ENCODE measurements at regions not wholly inside any gene's neighbourhood (a gene's known extent, or its start where the extent isn't known, plus 50 kb on each side); places are given as distances from the start of the nearest gene placed in this dataset.

- H3K27ac ChIP-seq (ENCODE audit: low read length), result no peak overlapping the region
- H3K4me3 ChIP-seq (ENCODE audit: low read depth in 1 of 2, low read length in 2 of 2), result no peak overlapping the region
- no peaks in the 10 kb centered on the region for H3K9me3 ChIP-seq (ENCODE audit: control insufficient read depth in 1 of 2, low read length in 2 of 2)
- H3K4me1 ChIP-seq (ENCODE audit: control insufficient read depth in 1 of 2, insufficient read depth in 2 of 2, low read length in 2 of 2), result peaks cover 0 to 9% of the 10 kb centered on the region in 2 donors
- no peaks in the 10 kb centered on the region for H3K27me3 ChIP-seq (ENCODE audit: low read depth, low read length)
- H3K36me3 ChIP-seq (ENCODE audit: control insufficient read depth in 1 of 2, insufficient read depth in 2 of 2, low read length in 2 of 2), result no peaks in the 10 kb centered on the region
Observed at GRCh38 chr11:131160846-131161245, 209.6 kb upstream of the NTM start.

- Histone ChIP-seq H3K27me3 (ENCODE audit: low read depth, low read length) (no peaks in the 10 kb centered on the region), H3K4me1 (ENCODE audit: control insufficient read depth in 1 of 2, insufficient read depth in 2 of 2, low read length in 2 of 2) (peaks cover 0 to 9% of the 10 kb centered on the region in 2 donors), H3K4me3 (ENCODE audit: low read depth in 1 of 2, low read length in 2 of 2) (no peak overlapping the region), H3K36me3 (ENCODE audit: control insufficient read depth in 1 of 2, insufficient read depth in 2 of 2, low read length in 2 of 2) (no peaks in the 10 kb centered on the region), H3K27ac (ENCODE audit: low read length) (no peak overlapping the region), H3K9me3 (ENCODE audit: control insufficient read depth in 1 of 2, low read length in 2 of 2) (no peaks in the 10 kb centered on the region)
Observed at GRCh38 chr11:131163613-131164012, 206.8 kb upstream of the NTM start.

DNA sequence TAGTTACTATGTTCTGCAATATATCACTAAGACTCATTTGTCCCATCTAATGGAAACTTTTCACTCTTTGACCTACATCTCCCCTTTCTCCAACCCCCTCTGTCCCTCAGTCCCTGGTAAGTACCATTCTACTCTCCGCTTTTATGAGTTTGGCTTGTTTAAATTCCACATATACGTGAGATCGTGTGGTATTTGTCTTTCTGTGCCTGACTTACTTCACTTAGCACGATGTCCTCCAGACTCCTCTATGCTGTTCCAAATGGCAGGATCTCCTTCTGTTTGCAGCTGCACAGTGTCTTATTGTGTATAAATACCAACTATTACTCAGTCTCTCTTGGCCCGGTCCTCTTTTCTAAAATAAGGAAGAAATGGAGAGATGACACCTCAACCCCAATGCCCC lies 205.4 kb upstream of the NTM start:
- Histone ChIP-seq H3K36me3 (ENCODE audit: control insufficient read depth in 1 of 2, insufficient read depth in 2 of 2, low read length in 2 of 2) (no peaks in the 10 kb centered on the region), H3K27ac (ENCODE audit: low read length) (no peak overlapping the region), H3K27me3 (ENCODE audit: low read depth, low read length) (no peaks in the 10 kb centered on the region), H3K4me1 (ENCODE audit: control insufficient read depth in 1 of 2, insufficient read depth in 2 of 2, low read length in 2 of 2) (peaks cover 0 to 9% of the 10 kb centered on the region in 2 donors), H3K9me3 (ENCODE audit: control insufficient read depth in 1 of 2, low read length in 2 of 2) (no peaks in the 10 kb centered on the region), H3K4me3 (ENCODE audit: low read depth in 1 of 2, low read length in 2 of 2) (no peak overlapping the region)

DNA sequence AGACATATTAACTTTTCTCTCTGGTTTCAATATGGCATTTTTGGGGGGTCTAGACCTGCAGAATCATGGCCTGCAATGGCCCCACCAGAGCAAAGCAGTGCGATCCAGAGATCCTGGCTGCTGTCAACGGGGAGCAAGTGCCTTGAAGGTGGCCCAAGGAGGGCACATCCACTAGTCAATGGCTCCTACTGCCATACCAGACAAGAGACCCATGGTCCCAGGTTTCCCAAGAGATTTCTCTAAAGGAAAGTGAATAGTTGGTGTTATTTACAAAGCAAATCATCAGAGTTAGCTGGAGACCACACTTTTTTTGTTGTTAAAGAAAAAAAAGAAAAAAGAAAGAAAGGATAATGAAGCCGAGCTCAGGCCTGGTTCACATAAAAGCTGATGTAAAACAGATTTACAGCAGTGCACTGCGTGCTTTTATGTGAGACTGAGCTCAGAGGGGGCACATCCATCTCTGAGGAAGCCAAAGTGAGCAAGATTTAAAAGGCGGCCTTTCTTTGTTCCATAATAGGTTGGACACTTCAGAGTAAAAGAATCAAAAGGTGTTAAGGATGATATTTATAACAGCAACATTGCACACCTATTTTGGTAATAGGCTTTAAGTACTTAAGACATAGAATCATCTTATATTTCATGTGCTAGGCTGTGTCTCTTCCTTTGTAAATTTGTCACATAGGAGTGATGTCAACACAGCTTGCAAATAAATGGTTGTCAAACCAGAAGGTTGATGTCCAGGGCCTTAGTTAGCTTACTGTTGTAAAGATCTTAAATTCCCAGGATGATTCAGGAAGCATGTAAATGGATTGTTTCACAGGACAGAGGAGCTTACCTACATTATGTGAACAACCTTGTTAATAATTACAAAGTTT lies 201.3 kb upstream of the NTM start:
- Histone ChIP-seq H3K4me3 (ENCODE audit: low read depth in 1 of 2, low read length in 2 of 2) (no peak overlapping the region), H3K36me3 (ENCODE audit: control insufficient read depth in 1 of 2, insufficient read depth in 2 of 2, low read length in 2 of 2) (no peaks in the 10 kb centered on the region), H3K9me3 (ENCODE audit: control insufficient read depth in 1 of 2, low read length in 2 of 2) (no peaks in the 10 kb centered on the region), H3K4me1 (ENCODE audit: control insufficient read depth in 1 of 2, insufficient read depth in 2 of 2, low read length in 2 of 2) (peaks cover 0 to 9% of the 10 kb centered on the region in 2 donors), H3K27me3 (ENCODE audit: low read depth, low read length) (no peaks in the 10 kb centered on the region), H3K27ac (ENCODE audit: low read length) (no peak overlapping the region)

DNA sequence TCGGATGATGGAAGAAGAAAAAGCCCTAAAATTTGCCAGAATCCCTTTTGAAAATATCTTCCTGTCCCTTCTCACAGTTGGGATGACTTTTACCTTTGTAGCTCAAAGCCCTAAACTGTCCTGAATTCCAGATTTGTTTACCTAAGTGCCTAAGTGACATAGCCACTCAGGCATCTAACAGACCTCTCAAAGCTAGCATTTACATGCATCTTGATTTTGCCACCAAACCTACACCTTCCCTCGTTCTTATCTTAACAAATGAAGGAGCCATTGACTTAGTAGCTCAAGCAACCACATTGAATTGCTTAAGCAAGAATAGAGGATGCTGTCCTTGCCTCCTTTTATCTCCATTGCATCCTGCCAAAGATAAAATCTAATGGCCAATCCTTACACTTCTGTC lies 198.4 kb upstream of the NTM start:
- H3K9me3 ChIP-seq (ENCODE audit: control insufficient read depth in 1 of 2, low read length in 2 of 2), result no peaks in the 10 kb centered on the region
- H3K4me3 ChIP-seq (ENCODE audit: low read depth in 1 of 2, low read length in 2 of 2), result no peak overlapping the region
- no peaks in the 10 kb centered on the region for H3K36me3 ChIP-seq (ENCODE audit: control insufficient read depth in 1 of 2, insufficient read depth in 2 of 2, low read length in 2 of 2)
- H3K27me3 ChIP-seq (ENCODE audit: low read depth, low read length), result no peaks in the 10 kb centered on the region
- H3K4me1 ChIP-seq (ENCODE audit: control insufficient read depth in 1 of 2, insufficient read depth in 2 of 2, low read length in 2 of 2), result no peaks in the 10 kb centered on the region
- H3K27ac ChIP-seq (ENCODE audit: low read length), result no peak overlapping the region

GRCh38 chr11:131178020-131178419 lies 192.4 kb upstream of the NTM start:
- H3K4me1 ChIP-seq (ENCODE audit: control insufficient read depth in 1 of 2, insufficient read depth in 2 of 2, low read length in 2 of 2), result no peaks in the 10 kb centered on the region
- H3K27me3 ChIP-seq (ENCODE audit: low read depth, low read length), result no peaks in the 10 kb centered on the region
- H3K9me3 ChIP-seq (ENCODE audit: control insufficient read depth in 1 of 2, low read length in 2 of 2), result no peaks in the 10 kb centered on the region
- H3K36me3 ChIP-seq (ENCODE audit: control insufficient read depth in 1 of 2, insufficient read depth in 2 of 2, low read length in 2 of 2), result no peaks in the 10 kb centered on the region
- no peak overlapping the region for H3K27ac ChIP-seq (ENCODE audit: low read length)
- H3K4me3 ChIP-seq (ENCODE audit: low read depth in 1 of 2, low read length in 2 of 2), result no peak overlapping the region

GRCh38 chr11:131178596-131178995 lies 191.8 kb upstream of the NTM start:
- Histone ChIP-seq H3K4me1 (ENCODE audit: control insufficient read depth in 1 of 2, insufficient read depth in 2 of 2, low read length in 2 of 2) (no peaks in the 10 kb centered on the region), H3K4me3 (ENCODE audit: low read depth in 1 of 2, low read length in 2 of 2) (no peak overlapping the region), H3K9me3 (ENCODE audit: control insufficient read depth in 1 of 2, low read length in 2 of 2) (no peaks in the 10 kb centered on the region), H3K27me3 (ENCODE audit: low read depth, low read length) (no peaks in the 10 kb centered on the region), H3K27ac (ENCODE audit: low read length) (no peak overlapping the region), H3K36me3 (ENCODE audit: control insufficient read depth in 1 of 2, insufficient read depth in 2 of 2, low read length in 2 of 2) (no peaks in the 10 kb centered on the region)

- H3K4me3 ChIP-seq (ENCODE audit: low read depth in 1 of 2, low read length in 2 of 2), result no peak overlapping the region
- H3K36me3 ChIP-seq (ENCODE audit: control insufficient read depth in 1 of 2, insufficient read depth in 2 of 2, low read length in 2 of 2), result no peaks in the 10 kb centered on the region
- H3K27ac ChIP-seq (ENCODE audit: low read length), result no peak overlapping the region
- H3K4me1 ChIP-seq (ENCODE audit: control insufficient read depth in 1 of 2, insufficient read depth in 2 of 2, low read length in 2 of 2), result no peaks in the 10 kb centered on the region
- no peaks in the 10 kb centered on the region for H3K27me3 ChIP-seq (ENCODE audit: low read depth, low read length)
- no peaks in the 10 kb centered on the region for H3K9me3 ChIP-seq (ENCODE audit: control insufficient read depth in 1 of 2, low read length in 2 of 2)
Observed at GRCh38 chr11:131179836-131180235, 190.6 kb upstream of the NTM start.

GRCh38 chr11:131185915-131186314 lies 184.5 kb upstream of the NTM start:
- H3K36me3 ChIP-seq (ENCODE audit: control insufficient read depth in 1 of 2, insufficient read depth in 2 of 2, low read length in 2 of 2), result no peaks in the 10 kb centered on the region
- no peak overlapping the region for H3K27ac ChIP-seq (ENCODE audit: low read length)
- H3K27me3 ChIP-seq (ENCODE audit: low read depth, low read length), result no peaks in the 10 kb centered on the region
- no peaks in the 10 kb centered on the region for H3K9me3 ChIP-seq (ENCODE audit: control insufficient read depth in 1 of 2, low read length in 2 of 2)
- no peaks in the 10 kb centered on the region for H3K4me1 ChIP-seq (ENCODE audit: control insufficient read depth in 1 of 2, insufficient read depth in 2 of 2, low read length in 2 of 2)
- no peak overlapping the region for H3K4me3 ChIP-seq (ENCODE audit: low read depth in 1 of 2, low read length in 2 of 2)

- no peaks in the 10 kb centered on the region for H3K4me1 ChIP-seq (ENCODE audit: control insufficient read depth in 1 of 2, insufficient read depth in 2 of 2, low read length in 2 of 2)
- H3K9me3 ChIP-seq (ENCODE audit: control insufficient read depth in 1 of 2, low read length in 2 of 2), result no peaks in the 10 kb centered on the region
- no peak overlapping the region for H3K4me3 ChIP-seq (ENCODE audit: low read depth in 1 of 2, low read length in 2 of 2)
- H3K36me3 ChIP-seq (ENCODE audit: control insufficient read depth in 1 of 2, insufficient read depth in 2 of 2, low read length in 2 of 2), result no peaks in the 10 kb centered on the region
- H3K27me3 ChIP-seq (ENCODE audit: low read depth, low read length), result no peaks in the 10 kb centered on the region
- no peak overlapping the region for H3K27ac ChIP-seq (ENCODE audit: low read length)
Observed at GRCh38 chr11:131186629-131187101, 183.8 kb upstream of the NTM start.

- Histone ChIP-seq H3K27ac (ENCODE audit: low read length) (no peak overlapping the region), H3K4me1 (ENCODE audit: control insufficient read depth in 1 of 2, insufficient read depth in 2 of 2, low read length in 2 of 2) (peaks cover 0 to 2% of the 10 kb centered on the region in 2 donors), H3K36me3 (ENCODE audit: control insufficient read depth in 1 of 2, insufficient read depth in 2 of 2, low read length in 2 of 2) (no peaks in the 10 kb centered on the region), H3K4me3 (ENCODE audit: low read depth in 1 of 2, low read length in 2 of 2) (no peak overlapping the region), H3K27me3 (ENCODE audit: low read depth, low read length) (no peaks in the 10 kb centered on the region), H3K9me3 (ENCODE audit: control insufficient read depth in 1 of 2, low read length in 2 of 2) (no peaks in the 10 kb centered on the region)
Observed at GRCh38 chr11:131190446-131190845, 180.0 kb upstream of the NTM start.

DNA sequence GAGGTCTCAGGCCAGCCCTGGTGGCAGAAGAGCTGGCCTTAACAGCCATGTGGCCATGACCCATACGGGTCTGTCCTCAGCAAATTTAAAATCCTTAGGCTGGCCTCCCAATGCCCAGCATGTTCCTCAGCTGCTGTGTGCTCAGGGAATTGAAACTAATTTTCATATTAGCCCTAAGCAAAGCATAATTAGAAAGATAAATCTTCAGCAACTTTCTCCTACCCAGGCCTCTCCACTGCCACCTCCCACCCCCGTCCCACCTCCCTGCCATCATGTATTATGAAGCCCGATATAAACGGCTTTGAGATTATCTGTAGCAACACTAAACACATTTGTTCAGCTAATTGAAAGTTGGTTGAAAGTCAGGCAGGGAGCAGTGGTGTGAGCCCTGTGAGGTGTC lies 178.8 kb upstream of the NTM start:
- no peak overlapping the region for H3K4me3 ChIP-seq (ENCODE audit: low read depth in 1 of 2, low read length in 2 of 2)
- no peaks in the 10 kb centered on the region for H3K27me3 ChIP-seq (ENCODE audit: low read depth, low read length)
- H3K9me3 ChIP-seq (ENCODE audit: control insufficient read depth in 1 of 2, low read length in 2 of 2), result no peaks in the 10 kb centered on the region
- no peak overlapping the region for H3K27ac ChIP-seq (ENCODE audit: low read length)
- peaks cover 0 to 14% of the 10 kb centered on the region in 2 donors for H3K4me1 ChIP-seq (ENCODE audit: control insufficient read depth in 1 of 2, insufficient read depth in 2 of 2, low read length in 2 of 2)
- no peaks in the 10 kb centered on the region for H3K36me3 ChIP-seq (ENCODE audit: control insufficient read depth in 1 of 2, insufficient read depth in 2 of 2, low read length in 2 of 2)
